SK-MEL-5 (cell line): ENCODE measurements at regions not wholly inside any gene's neighbourhood (a gene's known extent, or its start where the extent isn't known, plus 50 kb on each side); places are given as distances from the start of the nearest gene placed in this dataset.

ENCODE experiments used
- DNase-seq: peaks from one replicate; pipeline ENCODE4 v3.0.0-alpha.2; 2016; ENCODE audit warnings: low read depth, low spot score
- in situ Hi-C: cut with HindIII; loops from 2 replicates; pipeline ENCODE4 v1.10.0; 2016; ENCODE audit warnings: low sequenced_read_pairs, high pct_unique_total_duplicates, low pct_unique_long_range_greater_than_20kb

DNA sequence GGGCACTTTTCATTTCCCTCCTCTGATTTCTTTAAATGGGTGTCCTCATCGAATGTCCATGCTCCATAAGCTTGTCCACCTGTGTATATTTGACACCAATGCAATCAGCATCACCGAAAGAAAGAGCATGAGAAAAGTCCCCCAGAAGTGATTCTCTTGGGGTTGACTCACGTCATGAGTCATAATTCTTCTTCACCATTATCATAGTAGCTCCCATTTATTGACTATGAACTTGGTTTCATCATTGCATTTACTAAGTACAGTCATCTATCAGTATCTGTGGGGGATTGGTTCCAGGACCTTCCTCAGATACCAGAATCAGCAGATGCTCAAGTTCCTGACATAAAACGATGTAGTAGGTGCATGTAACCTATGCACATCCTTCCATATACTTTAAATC is 372.5 kb upstream of the CFAP20DC start:
- no peak for DNase-seq
- in situ Hi-C loops, result no loop called here

DNA sequence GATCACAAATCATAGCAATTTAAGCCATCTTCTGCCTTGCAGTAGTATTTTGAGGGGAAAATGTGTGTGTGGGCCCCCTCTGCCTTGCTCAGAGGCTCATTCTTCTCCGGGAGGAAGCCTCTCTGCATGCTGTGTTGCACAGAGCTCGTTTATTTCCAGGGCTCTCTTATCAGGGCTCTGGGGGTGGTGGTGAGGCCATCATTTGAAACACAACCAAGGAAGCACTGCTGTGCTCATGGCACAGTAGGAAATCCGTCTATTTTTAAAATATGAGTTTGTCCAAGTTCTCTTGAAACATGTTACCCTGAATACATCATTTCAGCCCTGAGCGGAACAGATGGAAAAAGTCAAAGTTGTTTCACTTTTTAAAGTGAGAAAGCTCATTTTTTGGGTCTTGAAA is 369.0 kb upstream of the CFAP20DC start:
- in situ Hi-C loops, result no loop called here
- no peak for DNase-seq

DNA sequence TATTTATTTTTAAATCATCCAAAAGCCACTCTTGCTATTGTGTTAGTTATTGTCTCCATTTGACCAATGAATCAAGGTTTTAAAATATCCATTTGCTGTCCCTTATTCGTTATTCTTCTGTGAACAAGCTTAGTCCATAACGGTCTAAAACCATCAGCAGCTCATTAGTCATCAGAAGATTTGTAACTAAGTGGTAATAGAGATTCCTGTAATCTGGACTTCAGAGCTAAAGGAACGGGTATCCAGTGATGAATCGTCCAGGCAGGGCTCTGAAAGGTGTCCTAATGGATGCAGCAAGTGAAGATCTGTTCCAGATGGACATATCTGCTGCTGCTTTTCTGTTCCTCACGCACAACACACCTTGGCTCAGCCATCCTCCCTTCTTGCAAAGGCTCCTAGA is 362.7 kb upstream of the CFAP20DC start:
- no peak for DNase-seq
- in situ Hi-C loops, result no loop called here

- in situ Hi-C loops, result no loop called here
Measured at GRCh38 chr3:59411694-59412093, 361.9 kb upstream of the CFAP20DC start.

GRCh38 chr3:59411186-59411585 is 361.4 kb upstream of the CFAP20DC start:
- no peak for DNase-seq
- in situ Hi-C loops, result no loop called here

More at GRCh38 chr3:59411694-59412093, 361.9 kb upstream of the CFAP20DC start:
- no peak for DNase-seq

- in situ Hi-C loops, result no loop called here
- no peak for DNase-seq
Measured at GRCh38 chr3:59408047-59408624, 358.3 kb upstream of the CFAP20DC start.

DNA sequence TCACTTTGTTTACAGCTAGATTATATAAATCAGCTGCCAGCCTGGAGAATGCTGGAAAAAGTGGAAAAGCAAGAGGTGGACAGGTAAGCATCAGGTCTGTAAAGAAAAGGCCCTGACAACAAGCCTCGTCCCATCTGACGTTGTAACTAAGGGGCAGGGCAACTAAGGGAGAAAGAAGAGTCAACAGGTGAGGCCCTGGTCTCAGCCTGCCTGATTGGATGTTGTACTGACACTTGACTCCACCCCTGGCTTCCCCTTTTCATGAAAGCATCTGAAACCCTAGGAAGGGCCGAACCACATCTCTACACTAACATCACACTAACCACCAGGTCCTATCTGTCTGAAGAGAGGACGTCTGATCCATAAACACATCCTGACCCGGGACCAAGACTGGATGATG is 357.6 kb upstream of the CFAP20DC start:
- DNase-seq, result no peak
- in situ Hi-C loops, result no loop called here

- no peak for DNase-seq
- in situ Hi-C loops, result no loop called here
Measured at GRCh38 chr3:59406943-59407342, 357.1 kb upstream of the CFAP20DC start.

GRCh38 chr3:59404851-59405250 is 355.0 kb upstream of the CFAP20DC start:
- in situ Hi-C loops, result no loop called here
- no peak for DNase-seq

DNA sequence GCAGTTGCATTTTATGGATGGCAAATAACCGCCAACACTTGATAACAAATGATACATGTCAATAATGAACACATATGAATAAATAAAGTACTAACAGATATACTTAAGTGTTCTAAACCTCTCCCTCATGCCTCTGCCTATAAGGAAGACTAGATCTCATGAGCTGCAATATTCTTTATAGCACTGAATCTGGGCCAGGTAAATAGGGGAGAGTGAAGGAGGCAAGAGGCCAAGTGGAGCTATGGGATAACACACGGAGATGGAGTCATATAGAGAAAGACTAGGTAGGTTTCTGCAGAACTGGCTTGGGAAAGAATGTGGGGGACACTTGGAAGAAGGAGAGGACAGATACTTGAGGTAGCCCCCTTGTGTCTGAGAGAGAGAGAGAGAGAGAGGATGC is 354.2 kb upstream of the CFAP20DC start:
- in situ Hi-C loops, result no loop called here
- DNase-seq, result no peak

DNA sequence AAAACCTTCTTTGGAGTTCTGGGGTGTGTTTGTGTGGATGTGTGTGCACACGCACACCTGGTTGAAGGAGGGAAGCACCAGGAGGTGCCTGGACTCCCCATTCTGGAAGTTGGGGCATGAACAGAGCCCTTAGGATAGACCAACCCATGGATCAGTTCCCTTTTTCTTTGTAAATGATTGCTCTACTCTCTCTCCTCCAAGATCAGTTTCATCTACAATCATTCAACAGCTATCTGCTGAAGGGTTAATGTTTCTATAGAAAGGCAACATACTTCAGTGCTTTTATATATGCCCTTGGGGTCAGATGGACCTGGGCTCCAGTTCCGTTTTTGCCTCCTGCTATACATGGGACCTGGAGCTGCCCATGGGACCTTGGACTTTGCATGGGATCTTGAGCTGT is 352.1 kb upstream of the CFAP20DC start:
- in situ Hi-C loops, result no loop called here
- no peak for DNase-seq

- in situ Hi-C loops, result no loop called here
- DNase-seq, result peak; percentile 40
Measured at GRCh38 chr3:59392116-59392515, 342.3 kb upstream of the CFAP20DC start.

GRCh38 chr3:59391131-59391530 is 341.3 kb upstream of the CFAP20DC start:
- no peak for DNase-seq
- in situ Hi-C loops, result no loop called here

- in situ Hi-C loops, result no loop called here
Measured at GRCh38 chr3:59388555-59389270, 338.9 kb upstream of the CFAP20DC start.

GRCh38 chr3:59386165-59386564 is 336.3 kb upstream of the CFAP20DC start:
- DNase-seq, result no peak
- in situ Hi-C loops, result no loop called here

More at GRCh38 chr3:59388555-59389270, 338.9 kb upstream of the CFAP20DC start:
- no peak for DNase-seq

GRCh38 chr3:59385547-59385946 is 335.7 kb upstream of the CFAP20DC start:
- no peak for DNase-seq
- in situ Hi-C loops, result no loop called here

DNA sequence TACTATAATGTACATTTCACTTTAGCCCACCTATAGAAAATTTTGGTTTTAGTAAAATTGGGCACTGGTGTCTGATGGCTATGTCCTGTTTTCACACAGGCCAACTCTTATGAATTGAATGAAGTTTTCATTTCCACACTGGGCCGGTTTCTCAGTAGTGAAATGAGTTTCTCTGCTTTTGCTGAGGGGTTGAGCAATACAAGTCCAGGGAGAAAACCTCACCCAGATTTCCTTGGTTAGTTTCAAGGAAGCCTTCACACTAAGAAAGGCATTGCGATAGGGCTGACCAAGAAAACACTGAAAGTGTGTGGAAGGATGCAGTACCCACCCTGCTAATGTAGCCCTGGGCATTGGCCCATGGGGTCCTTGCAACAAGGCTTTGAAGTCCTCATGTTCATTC is 331.5 kb upstream of the CFAP20DC start:
- no peak for DNase-seq
- in situ Hi-C loops, result no loop called here

- in situ Hi-C loops, result no loop called here
- DNase-seq, result no peak
Measured at GRCh38 chr3:59380146-59380545, 330.3 kb upstream of the CFAP20DC start.

DNA sequence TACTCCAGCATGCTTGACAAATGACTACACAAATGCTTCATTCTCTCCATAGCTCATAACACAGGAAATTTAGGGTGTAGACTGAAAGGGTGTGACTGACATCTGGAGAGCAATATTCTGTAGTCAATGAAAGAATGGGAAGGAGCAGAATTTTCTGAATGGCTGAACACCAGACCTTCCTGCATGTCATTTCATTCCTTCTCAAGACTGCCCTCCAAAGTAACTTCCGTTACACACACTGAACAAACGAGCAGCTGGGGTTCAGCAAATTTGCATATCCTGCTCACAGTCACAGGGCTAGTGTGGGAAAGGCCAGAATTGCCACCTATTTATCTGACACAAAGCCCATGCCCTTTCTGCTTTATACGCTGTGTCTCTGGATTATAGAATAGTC is 325.0 kb upstream of the CFAP20DC start:
- DNase-seq, result no peak
- in situ Hi-C loops, result no loop called here
